ENCODE measurements at regions not wholly inside any gene's neighbourhood (a gene's known extent, or its start where the extent isn't known, plus 50 kb on each side); places are given as distances from the start of the nearest gene placed in this dataset.
"Not testable (repeated sequence)": the region's sequence is repeated elsewhere in the genome, so short reads cannot be mapped to it uniquely, and the experiment has no call there.

DNA sequence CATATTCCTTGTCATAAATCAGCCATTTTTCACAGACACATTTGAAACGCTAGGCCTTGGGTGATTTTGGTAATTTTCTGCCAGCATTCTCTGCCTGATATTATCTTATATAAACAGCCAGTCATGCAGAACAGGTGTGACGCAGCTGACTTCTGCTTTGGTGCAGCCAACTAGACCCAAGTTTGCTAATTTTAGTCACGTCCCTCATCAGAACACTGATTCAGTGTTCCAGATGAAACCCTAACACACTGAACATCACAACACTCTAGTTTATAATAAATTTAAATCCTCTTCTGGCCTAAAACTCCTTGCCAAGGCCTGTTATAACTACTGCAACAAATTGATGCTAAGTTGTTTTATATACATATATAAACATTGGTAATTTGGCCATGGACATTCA lies 386.1 kb downstream of the SEC23A start:
- no peak for DNase-seq (ENCODE audit: low read depth in 2 of 2)

DNA sequence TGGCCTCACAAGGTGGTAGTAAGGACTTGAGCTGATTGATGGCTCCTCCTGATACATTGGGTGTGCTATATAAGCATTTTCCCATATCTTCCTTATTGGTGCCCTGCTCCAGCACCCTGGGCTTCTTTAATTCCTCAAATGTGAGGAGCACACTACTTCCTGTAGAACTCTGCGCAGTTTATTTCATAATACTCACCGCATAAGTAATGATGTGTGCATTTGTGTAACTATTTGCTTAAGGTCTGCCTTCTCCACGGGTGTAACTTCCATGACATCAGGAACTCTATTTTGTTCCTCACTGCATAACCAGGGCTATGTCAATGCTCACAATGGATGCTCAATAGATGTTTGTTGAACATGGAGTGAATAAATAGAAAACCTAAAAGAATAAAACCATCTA lies 392.2 kb downstream of the SEC23A start:
- no peak for DNase-seq (ENCODE audit: low read depth in 2 of 2)

GRCh38 chr14:38710196-38710595 lies 392.8 kb downstream of the SEC23A start:
- no peak for DNase-seq (ENCODE audit: low read depth in 2 of 2)

GRCh38 chr14:38705220-38705619 lies 397.8 kb downstream of the SEC23A start:
- no peak for DNase-seq (ENCODE audit: low read depth in 2 of 2)

GRCh38 chr14:38704220-38704619 lies 398.8 kb downstream of the SEC23A start:
- no peak for DNase-seq (ENCODE audit: low read depth in 2 of 2)

DNA sequence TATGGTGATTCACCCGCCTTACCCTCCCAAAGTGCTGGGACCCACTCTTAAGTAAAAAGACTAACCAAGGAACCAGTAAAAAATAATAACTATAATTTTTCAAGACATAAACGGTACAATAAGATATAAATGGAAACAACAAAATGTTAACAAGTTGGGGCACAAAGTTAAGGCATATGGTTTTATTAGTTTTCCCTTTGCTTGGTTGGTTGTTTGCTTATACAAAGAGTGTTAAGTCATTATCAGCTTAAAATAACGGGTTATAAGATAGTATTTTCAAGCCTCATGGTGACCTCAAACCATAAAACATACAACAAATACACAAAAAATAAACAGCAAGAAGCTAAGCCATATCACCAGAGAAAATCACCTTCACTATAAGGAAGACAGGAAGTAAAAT lies 406.1 kb downstream of the SEC23A start:
- no peak for DNase-seq (ENCODE audit: low read depth in 2 of 2)

- DNase-seq (ENCODE audit: low read depth in 2 of 2): no peak
Observed at GRCh38 chr14:38693423-38693822, 409.6 kb downstream of the SEC23A start.

GRCh38 chr14:38669027-38669426 lies 413.1 kb upstream of the CLEC14A start:
- no peak for DNase-seq (ENCODE audit: low read depth in 2 of 2)

- no peak for DNase-seq (ENCODE audit: low read depth in 2 of 2)
Observed at GRCh38 chr14:38663382-38663781, 407.5 kb upstream of the CLEC14A start.

GRCh38 chr14:38662781-38663180 lies 406.9 kb upstream of the CLEC14A start:
- DNase-seq (ENCODE audit: low read depth in 2 of 2): no peak

- DNase-seq (ENCODE audit: low read depth in 2 of 2): no peak
Observed at GRCh38 chr14:38646391-38646790, 390.5 kb upstream of the CLEC14A start.

- DNase-seq (ENCODE audit: low read depth in 2 of 2): not testable (repeated sequence)
Observed at GRCh38 chr14:38634913-38635312, 379.0 kb upstream of the CLEC14A start.

DNA sequence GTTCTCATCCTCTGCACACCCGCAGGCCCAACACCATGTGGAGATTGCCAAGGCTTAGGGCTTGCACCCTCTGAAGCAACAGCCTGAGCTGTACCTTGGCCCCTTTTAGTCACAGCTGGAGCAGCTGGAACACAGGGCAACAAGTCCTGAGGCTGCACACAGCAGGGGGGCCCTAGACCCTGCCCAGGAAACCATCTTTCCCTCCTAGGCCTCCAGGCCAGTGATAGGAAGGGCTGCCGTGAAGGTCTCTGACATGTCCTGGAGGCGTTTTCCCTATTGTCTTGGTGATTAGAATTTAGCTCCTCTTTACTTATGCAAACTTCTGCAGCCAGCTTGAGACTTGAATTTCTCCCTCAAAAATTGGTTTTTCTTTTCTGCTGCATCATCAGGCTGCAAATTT lies 373.5 kb upstream of the CLEC14A start:
- DNase-seq (ENCODE audit: low read depth in 2 of 2): no peak

- DNase-seq (ENCODE audit: low read depth in 2 of 2): no peak
Observed at GRCh38 chr14:38627163-38627562, 371.3 kb upstream of the CLEC14A start.

GRCh38 chr14:38623661-38624060 lies 367.8 kb upstream of the CLEC14A start:
- DNase-seq (ENCODE audit: low read depth in 2 of 2): no peak

- DNase-seq (ENCODE audit: low read depth in 2 of 2): no peak
Observed at GRCh38 chr14:38618514-38618913, 362.6 kb upstream of the CLEC14A start.

DNA sequence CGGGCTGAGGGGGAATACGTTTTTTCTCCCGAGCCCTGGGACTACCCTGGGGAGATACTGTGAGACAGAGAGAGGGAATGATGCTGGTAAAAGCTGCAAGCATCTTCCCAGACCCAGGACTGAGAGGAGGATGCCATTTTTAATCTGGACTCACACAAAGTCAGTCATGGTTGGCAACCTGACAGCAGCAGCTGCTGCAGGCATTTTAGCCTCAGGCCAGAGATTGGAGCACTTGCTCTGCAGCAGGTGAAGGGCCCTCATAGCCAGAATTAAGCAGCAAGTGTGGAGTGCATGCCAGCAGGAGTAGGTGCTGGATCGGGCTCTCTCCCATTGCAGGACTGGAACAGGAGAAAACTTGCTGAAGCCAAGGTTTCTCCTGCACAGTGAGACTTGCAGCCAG lies 361.1 kb upstream of the CLEC14A start:
- no peak for DNase-seq (ENCODE audit: low read depth in 2 of 2)

DNA sequence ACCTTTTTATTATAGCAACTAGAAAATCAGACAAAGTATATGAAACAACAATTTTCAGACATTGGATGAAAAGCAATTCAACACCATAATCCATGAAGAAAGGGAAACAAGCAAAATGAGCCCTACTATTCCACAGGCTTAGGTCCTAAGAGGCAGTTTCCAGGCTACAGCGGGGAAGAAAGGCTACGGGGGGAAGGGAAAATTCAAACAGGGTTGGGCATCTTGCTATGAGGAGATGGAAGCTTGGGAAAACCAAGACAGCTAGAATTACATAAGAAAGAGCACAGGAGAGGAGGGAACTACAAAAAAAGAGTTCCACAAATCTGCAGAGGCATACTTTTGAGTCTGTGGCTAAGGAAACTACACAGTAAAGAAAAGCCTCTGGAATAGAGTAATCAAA lies 356.0 kb upstream of the CLEC14A start:
- DNase-seq (ENCODE audit: low read depth in 2 of 2): no peak

DNA sequence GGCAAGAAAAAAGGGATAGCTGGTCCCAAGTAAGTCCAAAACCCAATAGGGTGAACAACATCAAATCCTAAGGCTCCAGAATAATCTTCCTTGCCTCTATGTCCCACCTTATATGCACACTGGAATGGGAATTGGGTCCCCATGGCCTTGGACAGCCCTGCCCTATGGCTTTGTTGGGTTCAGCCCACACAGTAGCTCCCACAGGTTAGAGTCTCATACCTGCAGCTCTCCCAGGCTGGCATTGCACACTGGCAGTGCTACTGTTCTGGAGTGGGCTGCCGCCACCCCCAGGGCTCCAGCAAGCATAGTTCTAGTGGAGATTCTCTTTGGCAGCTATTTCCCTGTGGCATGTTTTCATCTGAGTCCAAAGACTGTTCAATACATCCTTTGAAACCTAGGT lies 352.4 kb upstream of the CLEC14A start:
- DNase-seq (ENCODE audit: low read depth in 2 of 2): no peak

DNA sequence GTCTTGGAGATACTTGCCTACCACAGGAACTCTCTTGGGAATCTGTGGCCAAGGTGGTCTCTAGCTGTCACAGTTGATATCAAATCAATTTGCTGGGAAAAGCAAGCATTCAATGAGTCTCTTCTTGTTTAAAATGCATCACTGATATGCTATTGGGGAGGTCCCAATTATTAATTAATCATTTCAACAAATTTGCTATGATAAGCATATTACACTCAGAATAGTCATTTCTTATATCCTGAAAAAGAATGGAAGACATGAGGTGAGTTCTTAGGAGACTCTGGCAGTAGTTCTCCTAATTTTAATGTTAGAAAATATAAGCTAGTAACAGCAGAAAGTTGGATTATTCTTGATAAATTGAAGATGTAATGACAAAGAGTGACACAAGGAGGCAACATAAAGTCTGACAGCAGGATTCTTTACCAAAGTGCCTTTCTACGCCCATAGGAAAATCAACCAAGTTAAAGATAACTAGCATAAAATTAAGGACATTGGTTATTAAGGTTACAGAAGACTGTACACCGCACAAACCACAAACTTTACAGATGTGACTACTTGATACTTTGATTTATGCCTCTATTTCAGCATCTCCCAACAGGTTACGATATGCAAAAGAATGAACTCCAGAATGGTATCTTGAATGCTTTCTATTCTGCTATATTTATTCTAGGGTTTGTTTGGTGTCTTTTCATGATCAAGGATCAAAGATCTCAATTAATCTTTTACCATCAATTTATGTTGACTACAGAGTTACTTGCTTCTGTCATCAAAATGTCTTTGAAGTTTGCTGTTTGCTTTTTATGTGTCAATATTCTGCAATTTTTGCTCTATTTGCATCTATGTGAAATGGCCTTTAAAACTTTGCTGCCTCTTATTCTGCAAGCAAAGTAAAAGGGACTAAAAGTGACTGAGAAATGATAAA lies 349.6 kb upstream of the CLEC14A start:
- no peak for DNase-seq (ENCODE audit: low read depth in 2 of 2)

- DNase-seq (ENCODE audit: low read depth in 2 of 2): not testable (repeated sequence)
Observed at GRCh38 chr14:38600572-38600971, 344.7 kb upstream of the CLEC14A start.

DNA sequence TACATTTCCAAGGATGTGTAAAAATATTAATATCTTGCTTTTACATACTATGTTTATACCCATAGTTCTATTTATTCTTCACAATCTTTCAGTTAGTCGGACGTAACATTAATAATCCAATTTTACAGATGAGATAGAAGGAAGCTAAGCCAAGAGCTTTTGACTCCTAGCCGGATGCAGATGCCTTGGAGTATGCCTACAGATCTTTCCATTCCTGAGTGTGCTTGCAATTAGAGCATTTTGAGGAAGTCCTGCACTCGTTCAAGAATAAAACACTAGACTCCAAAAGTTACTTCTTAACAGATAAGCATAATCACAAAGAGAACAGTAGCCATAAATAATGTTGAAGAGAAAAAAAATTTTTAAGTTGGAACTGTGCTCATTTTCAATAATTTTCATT lies 337.6 kb upstream of the CLEC14A start:
- DNase-seq (ENCODE audit: low read depth in 2 of 2): no peak

- no peak for DNase-seq (ENCODE audit: low read depth in 2 of 2)
Observed at GRCh38 chr14:38592764-38593442, 337.0 kb upstream of the CLEC14A start.
